OCI-LY1 (cell line): ENCODE measurements at regions not wholly inside any gene's neighbourhood (a gene's known extent, or its start where the extent isn't known, plus 50 kb on each side); places are given as distances from the start of the nearest gene placed in this dataset.

ENCODE experiments used
- H2AFZ ChIP-seq: fragments of 200-600 bp; sonication (generic), shearing (Covaris generic); 2 replicates; pipeline ENCODE4 v1.6.0; 2014; ENCODE audit warnings: antibody characterized with exemption, mild to moderate bottlenecking, low read length
- H3F3A ChIP-seq: fragments of 200-600 bp; sonication (generic), shearing (Covaris generic); 2 replicates; pipeline ENCODE4 v1.6.0; 2014; ENCODE audit warnings: mild to moderate bottlenecking, antibody characterized with exemption, low read length, moderate library complexity; ENCODE audit not compliant: insufficient read depth
- H3K27ac ChIP-seq: fragments of 200-600 bp; sonication (generic); 2 replicates; pipeline ENCODE4 v1.5.1; 2014; ENCODE audit warnings: low read length, mixed run types, mild to moderate bottlenecking, low read depth; ENCODE audit not compliant: poor library complexity, severe bottlenecking
- H3K27me3 ChIP-seq: fragments of 200-600 bp; sonication (generic); 2 replicates; pipeline ENCODE4 v1.6.0; 2014; ENCODE audit warnings: antibody characterized with exemption, mild to moderate bottlenecking, low read length, moderate library complexity; ENCODE audit not compliant: insufficient read depth
- H3K36me3 ChIP-seq: fragments of 200-600 bp; sonication (generic); 2 replicates; pipeline ENCODE4 v1.6.1; 2014; ENCODE audit warnings: mild to moderate bottlenecking, antibody characterized with exemption, low read length, moderate library complexity, mixed read lengths; ENCODE audit not compliant: insufficient read depth
- H3K4me1 ChIP-seq: fragments of 200-600 bp; sonication (generic); 2 replicates; pipeline ENCODE4 v1.5.1; 2014; ENCODE audit warnings: mild to moderate bottlenecking, low read length, moderate library complexity; ENCODE audit not compliant: insufficient read depth, severe bottlenecking
- H3K4me2 ChIP-seq: fragments of 200-600 bp; sonication (generic), shearing (Covaris generic); 2 replicates; pipeline ENCODE4 v1.6.1; 2014; ENCODE audit warnings: low read length
- H3K4me3 ChIP-seq: fragments of 200-600 bp; sonication (generic); 2 replicates; pipeline ENCODE4 v1.5.1; 2014; ENCODE audit warnings: low read length, low read depth, mild to moderate bottlenecking, mixed read lengths; ENCODE audit not compliant: poor library complexity, severe bottlenecking
- H3K79me2 ChIP-seq: fragments of 200-600 bp; shearing (Covaris generic); 2 replicates; pipeline ENCODE4 v1.6.1; 2016; ENCODE audit warnings: mixed run types, low read length, mixed read lengths; ENCODE audit not compliant: insufficient read depth
- H3K9ac ChIP-seq: fragments of 200-600 bp; sonication (generic), shearing (Covaris generic); 2 replicates; pipeline ENCODE4 v1.6.1; 2014; ENCODE audit warnings: mild to moderate bottlenecking, low read length, mixed read lengths
- H3K9me2 ChIP-seq: fragments of 200-600 bp; sonication (generic), shearing (Covaris generic); 2 replicates; pipeline ENCODE4 v1.6.1; 2014; ENCODE audit warnings: low read depth, mild to moderate bottlenecking, low read length, mixed read lengths
- H3K9me3 ChIP-seq: fragments of 200-600 bp; shearing (Covaris generic); 2 replicates; pipeline ENCODE4 v1.6.1; 2014; ENCODE audit warnings: low read length, mixed read lengths
- H4K20me1 ChIP-seq: fragments of 200-600 bp; sonication (generic), shearing (Covaris generic); 2 replicates; pipeline ENCODE4 v1.6.0; 2016; ENCODE audit warnings: mild to moderate bottlenecking, low read length; ENCODE audit not compliant: insufficient read depth
- CTCF ChIP-seq: fragments of 200-600 bp; sonication (generic), shearing (Covaris generic); IDR thresholded peaks from 2 replicates; pipeline ENCODE4 v1.5.1; 2017; ENCODE audit warnings: mild to moderate bottlenecking, antibody characterized with exemption, low read length, moderate library complexity, mixed read lengths
- EZH2 ChIP-seq: fragments of 200-600 bp; sonication (generic), shearing (Covaris generic); IDR thresholded peaks from 2 replicates; pipeline ENCODE4 v1.8.0; 2017; ENCODE audit warnings: borderline replicate concordance, mixed run types, mild to moderate bottlenecking, antibody characterized with exemption, low read length, moderate library complexity, mixed read lengths

GRCh38 chr20:52411611-52412010 lies 220.0 kb upstream of the ZFP64 start:
- H3F3A ChIP-seq = no peaks in the 10 kb centered on the region
- TF ChIP-seq CTCF = no peak
- no peak for TF ChIP-seq EZH2
- H3K4me2 ChIP-seq = no peak overlapping the region

GRCh38 chr20:52410731-52411234 lies 219.2 kb upstream of the ZFP64 start:
- Histone ChIP-seq H3K36me3 (no peaks in the 10 kb centered on the region), H3K27ac (no peak overlapping the region)

More at GRCh38 chr20:52411611-52412010, 220.0 kb upstream of the ZFP64 start:
- H3K4me3 ChIP-seq = no peak overlapping the region
- no peaks in the 10 kb centered on the region for H3K4me1 ChIP-seq
- H3K27ac ChIP-seq = no peak overlapping the region
- H3K9me2 ChIP-seq = no peaks in the 10 kb centered on the region
- no peaks in the 10 kb centered on the region for H3K9me3 ChIP-seq
- no peaks in the 10 kb centered on the region for H3K79me2 ChIP-seq
- no peaks in the 10 kb centered on the region for H3K27me3 ChIP-seq
- H3K36me3 ChIP-seq = no peaks in the 10 kb centered on the region
- no peak overlapping the region for H3K9ac ChIP-seq
- no peaks in the 10 kb centered on the region for H4K20me1 ChIP-seq
- H2AFZ ChIP-seq = no peak overlapping the region

GRCh38 chr20:52410182-52410647 lies 218.6 kb upstream of the ZFP64 start:
- no peaks in the 10 kb centered on the region for H3K9me2 ChIP-seq
- no peaks in the 10 kb centered on the region for H3K36me3 ChIP-seq
- H2AFZ ChIP-seq = no peak overlapping the region
- TF ChIP-seq EZH2 = no peak
- no peak overlapping the region for H3K27ac ChIP-seq
- H3K4me2 ChIP-seq = no peak overlapping the region
- H3K9me3 ChIP-seq = no peaks in the 10 kb centered on the region
- no peaks in the 10 kb centered on the region for H3K4me1 ChIP-seq
- no peaks in the 10 kb centered on the region for H3K27me3 ChIP-seq
- no peaks in the 10 kb centered on the region for H3K79me2 ChIP-seq
- no peak overlapping the region for H3K4me3 ChIP-seq
- H3F3A ChIP-seq = no peaks in the 10 kb centered on the region
- H4K20me1 ChIP-seq = no peaks in the 10 kb centered on the region
- H3K9ac ChIP-seq = no peak overlapping the region

More at GRCh38 chr20:52410731-52411234, 219.2 kb upstream of the ZFP64 start:
- Histone ChIP-seq H3K9ac (no peak overlapping the region), H3F3A (no peaks in the 10 kb centered on the region), H3K9me3 (no peaks in the 10 kb centered on the region), H4K20me1 (no peaks in the 10 kb centered on the region), H3K27me3 (no peaks in the 10 kb centered on the region), H2AFZ (no peak overlapping the region), H3K9me2 (no peaks in the 10 kb centered on the region), H3K4me1 (no peaks in the 10 kb centered on the region), H3K4me2 (no peak overlapping the region), H3K4me3 (no peak overlapping the region), H3K79me2 (no peaks in the 10 kb centered on the region)
- TF ChIP-seq CTCF (no peak), EZH2 (no peak)

GRCh38 chr20:52405986-52406385 lies 214.4 kb upstream of the ZFP64 start:
- no peaks in the 10 kb centered on the region for H3K9me3 ChIP-seq
- H3K4me2 ChIP-seq = no peak overlapping the region
- no peaks in the 10 kb centered on the region for H3K4me1 ChIP-seq

More at GRCh38 chr20:52405986-52406385, 214.4 kb upstream of the ZFP64 start:
- H3F3A ChIP-seq = no peaks in the 10 kb centered on the region
- no peaks in the 10 kb centered on the region for H3K9me2 ChIP-seq
- H3K79me2 ChIP-seq = no peaks in the 10 kb centered on the region
- no peak overlapping the region for H3K27ac ChIP-seq
- H3K9ac ChIP-seq = no peak overlapping the region
- H3K36me3 ChIP-seq = no peaks in the 10 kb centered on the region
- no peaks in the 10 kb centered on the region for H3K27me3 ChIP-seq
- H3K4me3 ChIP-seq = no peak overlapping the region
- no peak overlapping the region for H2AFZ ChIP-seq
- no peaks in the 10 kb centered on the region for H4K20me1 ChIP-seq
- TF ChIP-seq EZH2 (no peak), CTCF (no peak)
